AG09309 (cell line): ENCODE measurements at regions not wholly inside any gene's neighbourhood (a gene's known extent, or its start where the extent isn't known, plus 50 kb on each side); places are given as distances from the start of the nearest gene placed in this dataset.

Experiments used
- DNase-seq: peaks from one replicate; pipeline ENCODE4 v3.0.0-alpha.2; 2010; ENCODE audit warnings: low read depth
- H3K4me3 ChIP-seq: 2 replicates; pipeline ENCODE4 v1.5.1; 2011; ENCODE audit warnings: mild to moderate bottlenecking, low read depth, low read length, moderate library complexity; ENCODE audit not compliant: control insufficient read depth
- TF ChIP-seq, protein P1 (sequence below): IDR thresholded peaks from 2 replicates; pipeline ENCODE4 v1.5.1; 2011; ENCODE audit warnings: mild to moderate bottlenecking, low read depth, low read length, inconsistent platforms; ENCODE audit not compliant: insufficient read depth, control insufficient read depth; ENCODE audit errors: missing control alignments

DNA sequence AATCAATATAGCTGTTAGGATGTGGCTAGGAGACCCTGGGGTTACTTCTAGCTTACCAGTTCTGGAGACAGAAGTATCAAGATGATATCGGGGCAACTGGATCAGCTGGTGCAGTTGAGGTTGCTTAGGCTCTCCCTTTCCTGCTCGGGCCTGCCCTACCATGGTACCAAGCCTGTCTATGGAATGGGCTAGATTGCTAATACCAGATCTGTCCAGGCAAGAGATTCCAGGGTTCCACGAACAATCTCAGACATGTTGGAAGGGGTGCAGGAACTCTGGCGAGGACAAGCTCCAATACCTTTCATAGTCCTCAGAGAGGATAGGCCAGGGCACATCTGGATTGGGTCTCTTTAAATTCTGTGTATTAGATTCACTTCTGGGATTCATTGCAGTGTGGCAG lies 53.8 kb downstream of the ADM start:
- DNase-seq: no peak
- no peak overlapping the region for H3K4me3 ChIP-seq

DNA sequence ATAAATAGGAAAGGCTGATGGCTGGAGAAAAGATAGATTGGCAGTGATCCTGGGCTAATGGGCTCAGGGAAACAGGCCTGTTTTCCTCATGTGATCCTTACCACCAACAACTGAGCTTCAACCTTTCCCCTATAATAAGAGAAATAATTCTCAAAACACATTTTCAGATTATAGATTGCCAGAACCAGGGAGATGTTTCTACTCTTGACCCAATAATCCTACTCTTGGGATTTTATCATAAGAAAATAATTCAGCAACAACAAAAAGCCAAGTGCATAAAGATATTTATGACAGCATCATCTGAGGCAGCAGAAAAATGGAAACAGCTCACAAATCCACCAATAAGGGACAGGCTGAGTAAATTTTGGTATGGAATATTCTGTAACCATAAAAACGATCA lies 54.3 kb downstream of the ADM start:
- H3K4me3 ChIP-seq: no peak overlapping the region
- DNase-seq: no peak
- TF ChIP-seq, protein P1, sequence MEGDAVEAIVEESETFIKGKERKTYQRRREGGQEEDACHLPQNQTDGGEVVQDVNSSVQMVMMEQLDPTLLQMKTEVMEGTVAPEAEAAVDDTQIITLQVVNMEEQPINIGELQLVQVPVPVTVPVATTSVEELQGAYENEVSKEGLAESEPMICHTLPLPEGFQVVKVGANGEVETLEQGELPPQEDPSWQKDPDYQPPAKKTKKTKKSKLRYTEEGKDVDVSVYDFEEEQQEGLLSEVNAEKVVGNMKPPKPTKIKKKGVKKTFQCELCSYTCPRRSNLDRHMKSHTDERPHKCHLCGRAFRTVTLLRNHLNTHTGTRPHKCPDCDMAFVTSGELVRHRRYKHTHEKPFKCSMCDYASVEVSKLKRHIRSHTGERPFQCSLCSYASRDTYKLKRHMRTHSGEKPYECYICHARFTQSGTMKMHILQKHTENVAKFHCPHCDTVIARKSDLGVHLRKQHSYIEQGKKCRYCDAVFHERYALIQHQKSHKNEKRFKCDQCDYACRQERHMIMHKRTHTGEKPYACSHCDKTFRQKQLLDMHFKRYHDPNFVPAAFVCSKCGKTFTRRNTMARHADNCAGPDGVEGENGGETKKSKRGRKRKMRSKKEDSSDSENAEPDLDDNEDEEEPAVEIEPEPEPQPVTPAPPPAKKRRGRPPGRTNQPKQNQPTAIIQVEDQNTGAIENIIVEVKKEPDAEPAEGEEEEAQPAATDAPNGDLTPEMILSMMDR: no peak

More for the DNA sequence above, 53.8 kb downstream of the ADM start:
- TF ChIP-seq, protein P1: no peak

DNA sequence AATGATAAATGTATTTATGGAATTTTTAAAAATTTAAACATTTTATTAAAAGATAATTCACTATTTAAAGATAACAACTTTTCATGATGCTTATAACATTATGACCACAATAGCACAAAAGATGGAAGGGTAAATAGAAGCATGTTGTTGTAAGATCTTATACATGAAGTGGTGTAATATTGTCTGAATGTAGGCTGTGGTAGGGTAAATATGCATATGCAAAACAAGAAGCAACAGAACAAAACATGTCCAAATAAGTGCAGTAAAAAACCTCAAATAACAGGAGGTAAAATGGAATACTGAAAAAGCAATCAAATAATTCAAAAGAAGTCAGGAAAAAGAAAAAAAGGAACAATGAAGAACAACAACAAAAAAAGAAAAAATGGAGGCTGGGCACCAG lies 56.0 kb downstream of the ADM start:
- no peak overlapping the region for H3K4me3 ChIP-seq
- no peak for DNase-seq
- TF ChIP-seq, protein P1: no peak

DNA sequence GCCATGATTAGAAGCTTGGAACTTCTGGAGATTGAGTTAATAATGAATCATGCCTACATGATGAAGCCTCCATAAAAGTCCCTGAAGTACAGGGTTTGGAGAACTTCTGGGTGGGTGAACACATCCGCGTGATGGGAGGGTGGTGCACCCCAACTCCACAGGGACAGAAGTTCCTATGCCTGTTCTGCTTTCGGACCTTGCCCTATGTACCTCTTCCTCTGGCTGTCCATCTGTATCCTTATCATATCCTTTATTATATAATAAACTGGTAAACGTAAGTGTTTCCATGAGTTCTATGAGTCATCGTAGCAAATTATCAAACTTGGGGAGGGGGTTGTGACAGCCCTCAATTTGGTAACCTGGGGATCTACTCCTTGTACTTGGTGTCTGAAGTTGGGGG lies 60.2 kb downstream of the ADM start:
- TF ChIP-seq, protein P1: no peak
- H3K4me3 ChIP-seq: no peak overlapping the region
- no peak for DNase-seq

DNA sequence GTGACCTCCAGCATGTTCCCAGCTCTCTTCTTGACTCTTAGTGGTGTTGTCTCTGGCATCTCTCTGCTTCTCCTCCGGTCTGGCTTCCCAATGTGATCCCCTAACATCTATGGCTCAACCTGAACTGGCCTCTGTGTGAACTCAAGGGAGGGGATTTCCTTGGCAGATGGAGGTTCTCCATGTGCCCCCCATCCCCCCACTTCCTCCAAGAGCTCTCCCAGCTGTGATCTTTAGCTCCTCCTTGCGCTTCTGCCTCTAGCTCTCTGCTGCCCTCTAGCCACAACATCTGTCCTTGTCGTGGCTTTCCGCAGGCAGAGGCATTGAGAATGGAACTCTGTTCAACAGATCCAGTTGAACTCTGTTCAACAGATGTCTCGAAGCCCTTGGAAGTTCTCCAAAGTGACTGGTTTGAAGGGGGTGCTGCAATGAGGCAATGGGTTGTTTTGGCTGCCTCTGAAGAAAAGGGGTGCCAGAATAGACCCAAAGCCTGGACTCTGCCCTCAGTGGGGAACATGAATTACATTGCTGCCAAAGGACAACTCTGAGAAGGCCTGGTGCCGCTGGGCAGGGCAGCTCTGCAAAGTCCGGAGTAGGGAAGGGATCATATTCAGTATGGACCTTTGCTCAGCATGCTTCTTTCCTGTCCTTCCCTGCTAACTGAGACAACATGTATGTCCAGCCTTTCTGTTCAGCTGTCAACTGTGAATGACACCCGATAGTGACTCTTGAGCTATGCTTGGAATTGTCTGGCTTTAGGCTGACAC lies 61.9 kb downstream of the ADM start:
- no peak overlapping the region for H3K4me3 ChIP-seq
- TF ChIP-seq, protein P1: peak; percentile 93
- peak; percentile 72 for DNase-seq

DNA sequence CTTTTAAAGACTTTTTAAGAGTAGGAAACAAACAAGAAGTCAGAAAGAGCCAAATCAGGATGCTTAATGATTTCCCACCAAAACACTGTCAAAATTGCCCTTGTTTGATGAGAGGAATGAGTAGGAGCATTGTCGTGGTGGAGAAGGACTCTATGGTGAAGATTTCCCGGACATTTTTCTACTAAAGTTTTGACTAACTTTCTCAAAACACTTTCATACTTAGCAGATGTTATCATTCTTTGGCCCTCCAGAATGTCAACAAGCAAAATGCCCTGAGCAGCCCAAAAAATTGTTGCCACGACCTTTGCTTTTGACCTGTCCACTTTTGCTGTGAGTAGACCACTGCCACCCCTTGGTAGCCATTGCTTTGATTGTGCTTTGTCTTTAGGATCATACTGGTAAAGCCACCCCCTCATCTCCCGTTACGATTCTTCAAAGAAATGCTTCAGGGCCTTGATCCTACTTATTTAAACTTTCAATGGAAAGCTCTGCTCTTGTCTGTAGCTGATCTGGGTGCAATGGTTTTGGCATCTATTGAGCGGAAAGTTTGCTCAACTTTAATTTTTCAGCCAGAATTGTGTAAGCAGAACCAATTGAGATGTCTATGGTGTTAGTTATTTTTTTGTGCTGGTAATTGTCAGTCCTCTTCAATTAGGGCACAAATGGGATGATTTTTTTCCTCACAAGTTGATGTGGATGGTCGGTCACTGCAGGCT lies 67.2 kb downstream of the ADM start:
- TF ChIP-seq, protein P1: no peak
- DNase-seq: no peak
- no peak overlapping the region for H3K4me3 ChIP-seq

DNA sequence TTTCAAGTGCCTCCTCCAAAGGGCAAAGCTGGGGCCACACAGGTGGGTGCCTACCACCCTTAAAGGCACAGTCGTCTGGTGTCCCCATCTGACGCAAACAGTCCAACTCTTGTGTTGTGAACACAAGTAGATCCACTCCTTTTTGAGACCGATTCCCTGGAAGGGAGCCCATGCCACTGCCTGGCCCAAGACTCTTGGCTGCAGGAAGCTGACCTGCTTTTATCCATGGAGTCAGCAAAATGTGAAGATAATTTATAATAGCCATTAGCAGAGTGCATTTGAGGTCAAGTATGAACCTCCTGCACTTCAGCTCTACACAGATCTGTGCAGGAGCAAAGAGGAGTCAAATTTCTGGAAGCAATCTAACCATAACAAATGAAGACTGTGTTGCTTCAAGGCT lies 68.5 kb downstream of the ADM start:
- TF ChIP-seq, protein P1: no peak
- no peak for DNase-seq
- H3K4me3 ChIP-seq: no peak overlapping the region
